ENCODE measurements at regions not wholly inside any gene's neighbourhood (a gene's known extent, or its start where the extent isn't known, plus 50 kb on each side); places are given as distances from the start of the nearest gene placed in this dataset.
"Not testable (repeated sequence)": the region's sequence is repeated elsewhere in the genome, so short reads cannot be mapped to it uniquely, and the experiment has no call there.

DNA sequence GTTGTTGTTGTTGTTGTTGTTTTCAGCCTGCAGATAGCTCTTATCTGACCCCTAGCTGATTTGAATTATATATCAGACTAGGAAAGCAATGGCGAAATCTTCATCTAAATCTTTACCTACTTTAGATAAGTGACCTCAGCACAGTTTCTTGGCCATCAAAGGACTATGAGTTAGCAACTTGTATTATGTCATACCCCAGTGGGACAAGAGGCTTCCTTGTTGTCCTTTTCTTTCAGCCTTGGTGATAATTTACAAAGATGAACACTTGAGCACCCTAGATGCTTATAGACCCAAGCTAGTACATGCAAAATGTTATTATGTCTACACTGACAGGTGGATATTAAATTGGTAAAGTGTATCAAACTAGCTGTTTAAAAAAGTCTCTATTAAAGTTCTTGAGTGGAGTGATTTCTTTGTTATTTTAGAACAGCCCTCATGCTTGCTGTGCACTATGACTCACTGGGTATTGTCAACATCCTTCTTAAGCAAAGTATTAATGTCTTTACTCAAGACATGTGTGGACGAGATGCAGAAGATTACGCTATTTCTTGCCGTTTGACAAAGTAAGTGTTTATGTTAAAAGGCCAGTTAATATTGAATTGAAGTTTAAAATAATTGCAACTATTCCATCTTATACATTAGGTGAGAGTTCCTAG lies 56.6 kb upstream of the ZNF519 start:
- not testable (repeated sequence) for TF ChIP-seq ZNF155 (tag by site-specific recombination; IDR thresholded peaks at IDR 0.05); ZNF214 (tag by site-specific recombination; IDR thresholded peaks at IDR 0.05; ENCODE audit: borderline replicate concordance); KLF1 (tag by site-specific recombination; IDR thresholded peaks at IDR 0.05); TRIM28 (IDR thresholded peaks at IDR 0.05; ENCODE audit: borderline replicate concordance, low read length); ZNF121 (tag by site-specific recombination; IDR thresholded peaks at IDR 0.05); YY1 (tag by site-specific recombination; IDR thresholded peaks at IDR 0.05)
- TF ChIP-seq, protein P1, sequence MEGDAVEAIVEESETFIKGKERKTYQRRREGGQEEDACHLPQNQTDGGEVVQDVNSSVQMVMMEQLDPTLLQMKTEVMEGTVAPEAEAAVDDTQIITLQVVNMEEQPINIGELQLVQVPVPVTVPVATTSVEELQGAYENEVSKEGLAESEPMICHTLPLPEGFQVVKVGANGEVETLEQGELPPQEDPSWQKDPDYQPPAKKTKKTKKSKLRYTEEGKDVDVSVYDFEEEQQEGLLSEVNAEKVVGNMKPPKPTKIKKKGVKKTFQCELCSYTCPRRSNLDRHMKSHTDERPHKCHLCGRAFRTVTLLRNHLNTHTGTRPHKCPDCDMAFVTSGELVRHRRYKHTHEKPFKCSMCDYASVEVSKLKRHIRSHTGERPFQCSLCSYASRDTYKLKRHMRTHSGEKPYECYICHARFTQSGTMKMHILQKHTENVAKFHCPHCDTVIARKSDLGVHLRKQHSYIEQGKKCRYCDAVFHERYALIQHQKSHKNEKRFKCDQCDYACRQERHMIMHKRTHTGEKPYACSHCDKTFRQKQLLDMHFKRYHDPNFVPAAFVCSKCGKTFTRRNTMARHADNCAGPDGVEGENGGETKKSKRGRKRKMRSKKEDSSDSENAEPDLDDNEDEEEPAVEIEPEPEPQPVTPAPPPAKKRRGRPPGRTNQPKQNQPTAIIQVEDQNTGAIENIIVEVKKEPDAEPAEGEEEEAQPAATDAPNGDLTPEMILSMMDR (tag by site-specific recombination; IDR thresholded peaks at IDR 0.05): not testable (repeated sequence)
- TF ChIP-seq, protein P2, sequence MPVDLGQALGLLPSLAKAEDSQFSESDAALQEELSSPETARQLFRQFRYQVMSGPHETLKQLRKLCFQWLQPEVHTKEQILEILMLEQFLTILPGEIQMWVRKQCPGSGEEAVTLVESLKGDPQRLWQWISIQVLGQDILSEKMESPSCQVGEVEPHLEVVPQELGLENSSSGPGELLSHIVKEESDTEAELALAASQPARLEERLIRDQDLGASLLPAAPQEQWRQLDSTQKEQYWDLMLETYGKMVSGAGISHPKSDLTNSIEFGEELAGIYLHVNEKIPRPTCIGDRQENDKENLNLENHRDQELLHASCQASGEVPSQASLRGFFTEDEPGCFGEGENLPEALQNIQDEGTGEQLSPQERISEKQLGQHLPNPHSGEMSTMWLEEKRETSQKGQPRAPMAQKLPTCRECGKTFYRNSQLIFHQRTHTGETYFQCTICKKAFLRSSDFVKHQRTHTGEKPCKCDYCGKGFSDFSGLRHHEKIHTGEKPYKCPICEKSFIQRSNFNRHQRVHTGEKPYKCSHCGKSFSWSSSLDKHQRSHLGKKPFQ (tag by site-specific recombination; IDR thresholded peaks at IDR 0.05): not testable (repeated sequence)
